ENCODE measurements at regions not wholly inside any gene's neighbourhood (a gene's known extent, or its start where the extent isn't known, plus 50 kb on each side); places are given as distances from the start of the nearest gene placed in this dataset.

DNA sequence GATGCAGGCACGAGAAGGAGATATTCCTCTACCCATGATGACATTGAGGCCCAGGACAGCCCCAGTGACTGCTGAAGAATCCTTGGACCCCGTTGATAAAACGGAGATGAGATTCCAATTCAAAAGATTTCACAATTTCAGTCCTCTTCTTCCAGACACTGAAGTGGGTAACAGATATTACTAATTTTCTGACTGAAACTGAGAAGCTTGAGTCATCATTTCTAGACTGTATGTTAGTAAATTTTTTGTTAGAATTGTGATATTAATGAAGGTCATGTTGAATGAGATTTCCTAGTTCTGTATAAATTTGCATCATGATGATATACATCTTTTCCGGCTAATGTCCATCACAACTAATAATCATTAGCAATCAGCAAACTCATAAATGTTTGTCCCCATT lies 185.8 kb downstream of the CHRM3 start:
- H3F3A ChIP-seq (ENCODE audit: insufficient read depth, low read length) = no peaks in the 10 kb centered on the region
- DNase-seq = no peak
- no peaks in the 10 kb centered on the region for H3K9me2 ChIP-seq (replicated peaks; ENCODE audit: insufficient read depth, low read length)
- no peaks in the 10 kb centered on the region for H3K27me3 ChIP-seq (replicated peaks; ENCODE audit: insufficient read depth, low read length)
- no peaks in the 10 kb centered on the region for H3K79me2 ChIP-seq (ENCODE audit: low read length)
- H3K9ac ChIP-seq (ENCODE audit: low read length) = no peak overlapping the region
- no peaks in the 10 kb centered on the region for H3K36me3 ChIP-seq (replicated peaks; ENCODE audit: insufficient read depth, low read length)
- H4K20me1 ChIP-seq (ENCODE audit: insufficient read depth, low read length) = no peaks in the 10 kb centered on the region
- TF ChIP-seq EZH2 (optimal IDR thresholded peaks at IDR 0.05; ENCODE audit: low read depth, low read length) (no peak), CTCF (IDR thresholded peaks at IDR 0.05; ENCODE audit: low read length) (no peak), EZH2phosphoT487 (IDR thresholded peaks at IDR 0.05; ENCODE audit: low read length) (no peak)
- no peak overlapping the region for H3K4me2 ChIP-seq (ENCODE audit: low read depth, low read length)
- no peak overlapping the region for H2AFZ ChIP-seq (ENCODE audit: low read length)
- no peak overlapping the region for H3K4me3 ChIP-seq (ENCODE audit: low read length)
- no peaks in the 10 kb centered on the region; the same call in 1 of the 2 replicates for H3K4me1 ChIP-seq (ENCODE audit: low read length)
- no peak overlapping the region for H3K27ac ChIP-seq (ENCODE audit: low read length)
- H3K9me3 ChIP-seq (replicated peaks; ENCODE audit: insufficient read depth, low read length) = no peaks in the 10 kb centered on the region

GRCh38 chr1:239574112-239574511 lies 187.7 kb downstream of the CHRM3 start:
- H2AFZ ChIP-seq (ENCODE audit: low read length) = no peak overlapping the region
- no peaks in the 10 kb centered on the region for H3K9me2 ChIP-seq (replicated peaks; ENCODE audit: insufficient read depth, low read length)
- no peak overlapping the region for H3K4me3 ChIP-seq (ENCODE audit: low read length)
- no peaks in the 10 kb centered on the region for H3K27me3 ChIP-seq (replicated peaks; ENCODE audit: insufficient read depth, low read length)
- no peaks in the 10 kb centered on the region for H3F3A ChIP-seq (ENCODE audit: insufficient read depth, low read length)
- H3K27ac ChIP-seq (ENCODE audit: low read length) = no peak overlapping the region
- no peak overlapping the region for H3K9ac ChIP-seq (ENCODE audit: low read length)
- no peaks in the 10 kb centered on the region for H3K79me2 ChIP-seq (ENCODE audit: low read length)
- no peaks in the 10 kb centered on the region for H3K36me3 ChIP-seq (replicated peaks; ENCODE audit: insufficient read depth, low read length)
- DNase-seq = no peak
- H3K9me3 ChIP-seq (replicated peaks; ENCODE audit: insufficient read depth, low read length) = no peaks in the 10 kb centered on the region
- no peak overlapping the region for H3K4me2 ChIP-seq (ENCODE audit: low read depth, low read length)
- no peaks in the 10 kb centered on the region for H4K20me1 ChIP-seq (ENCODE audit: insufficient read depth, low read length)
- TF ChIP-seq EZH2phosphoT487 (IDR thresholded peaks at IDR 0.05; ENCODE audit: low read length) (no peak), EZH2 (optimal IDR thresholded peaks at IDR 0.05; ENCODE audit: low read depth, low read length) (no peak), CTCF (IDR thresholded peaks at IDR 0.05; ENCODE audit: low read length) (no peak)
- H3K4me1 ChIP-seq (ENCODE audit: low read length) = no peaks in the 10 kb centered on the region; the same call in 1 of the 2 replicates

DNA sequence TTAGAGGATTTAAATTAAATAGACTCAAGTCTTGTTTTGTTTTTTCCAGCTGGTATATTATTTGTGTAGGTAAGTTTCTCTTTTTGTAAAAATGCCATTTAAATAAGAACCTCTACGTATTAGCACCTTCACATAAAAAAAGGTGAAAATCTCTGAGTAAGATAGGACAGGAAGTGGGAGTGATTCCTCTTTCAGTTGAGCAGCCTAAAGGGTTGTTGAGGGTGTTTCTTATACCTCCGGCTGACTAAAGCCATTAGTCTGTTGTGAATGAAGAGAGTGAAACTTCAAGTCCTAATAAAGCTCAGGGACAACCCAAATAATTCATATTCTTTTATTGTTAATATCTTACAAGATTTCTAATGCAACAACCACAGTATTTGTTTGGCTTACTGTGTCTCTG lies 188.7 kb downstream of the CHRM3 start:
- no peak overlapping the region for H2AFZ ChIP-seq (ENCODE audit: low read length)
- no peaks in the 10 kb centered on the region for H4K20me1 ChIP-seq (ENCODE audit: insufficient read depth, low read length)
- no peak overlapping the region for H3K4me3 ChIP-seq (ENCODE audit: low read length)
- no peak overlapping the region for H3K4me2 ChIP-seq (ENCODE audit: low read depth, low read length)
- H3K9ac ChIP-seq (ENCODE audit: low read length) = no peak overlapping the region
- no peaks in the 10 kb centered on the region for H3K9me2 ChIP-seq (replicated peaks; ENCODE audit: insufficient read depth, low read length)
- H3K36me3 ChIP-seq (replicated peaks; ENCODE audit: insufficient read depth, low read length) = no peaks in the 10 kb centered on the region
- no peaks in the 10 kb centered on the region for H3K27me3 ChIP-seq (replicated peaks; ENCODE audit: insufficient read depth, low read length)
- TF ChIP-seq EZH2phosphoT487 (IDR thresholded peaks at IDR 0.05; ENCODE audit: low read length) = no peak
- TF ChIP-seq CTCF (IDR thresholded peaks at IDR 0.05; ENCODE audit: low read length) = no peak
- TF ChIP-seq EZH2 (optimal IDR thresholded peaks at IDR 0.05; ENCODE audit: low read depth, low read length) = no peak
- no peaks in the 10 kb centered on the region for H3K9me3 ChIP-seq (replicated peaks; ENCODE audit: insufficient read depth, low read length)
- H3F3A ChIP-seq (ENCODE audit: insufficient read depth, low read length) = no peaks in the 10 kb centered on the region
- H3K4me1 ChIP-seq (ENCODE audit: low read length) = no peaks in the 10 kb centered on the region; the same call in 1 of the 2 replicates
- H3K27ac ChIP-seq (ENCODE audit: low read length) = no peak overlapping the region
- no peaks in the 10 kb centered on the region for H3K79me2 ChIP-seq (ENCODE audit: low read length)
- no peak for DNase-seq
